Medulla oblongata (tissue), 1 donor: ENCODE measurements at regions not wholly inside any gene's neighbourhood (a gene's known extent, or its start where the extent isn't known, plus 50 kb on each side); places are given as distances from the start of the nearest gene placed in this dataset.
"Not testable (repeated sequence)": the region's sequence is repeated elsewhere in the genome, so short reads cannot be mapped to it uniquely, and the experiment has no call there.

Source experiments
- DNase-seq: peaks from one replicate; pipeline ENCODE4 v3.0.0-alpha.2; 2015; ENCODE audit errors: extremely low spot score

DNA sequence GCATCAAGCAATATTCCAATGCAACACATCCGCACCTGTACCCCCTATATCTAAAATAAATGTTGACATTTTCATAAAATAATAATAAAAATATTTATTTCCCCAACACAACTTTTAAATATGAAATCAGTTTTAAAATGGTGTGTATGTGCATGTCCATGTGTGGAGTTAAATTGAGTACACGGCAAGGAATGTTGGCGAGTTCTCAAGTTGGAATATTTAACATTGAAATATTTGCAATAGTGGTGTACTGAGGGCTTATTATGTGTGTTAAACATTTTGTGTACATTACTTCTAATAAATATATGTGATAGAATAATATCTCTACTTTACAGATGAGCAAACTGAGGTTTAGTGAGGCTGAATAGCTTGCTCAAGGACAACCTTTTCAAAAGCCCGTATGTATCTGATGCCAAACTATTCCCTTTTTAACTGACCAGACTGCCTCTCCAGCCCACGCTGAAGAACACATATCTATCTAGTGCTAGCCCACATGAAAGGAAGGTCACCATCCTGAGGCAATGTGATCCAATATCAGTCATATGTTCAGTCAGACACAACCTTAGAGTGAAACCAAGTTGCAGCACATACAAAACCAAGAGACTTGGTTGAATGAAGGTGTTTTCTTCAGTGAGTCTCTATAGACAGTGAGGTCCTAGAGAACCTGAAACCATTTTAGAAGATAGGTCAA, 192.2 kb upstream of the CDH11 start:
- DNase-seq = no peak

DNA sequence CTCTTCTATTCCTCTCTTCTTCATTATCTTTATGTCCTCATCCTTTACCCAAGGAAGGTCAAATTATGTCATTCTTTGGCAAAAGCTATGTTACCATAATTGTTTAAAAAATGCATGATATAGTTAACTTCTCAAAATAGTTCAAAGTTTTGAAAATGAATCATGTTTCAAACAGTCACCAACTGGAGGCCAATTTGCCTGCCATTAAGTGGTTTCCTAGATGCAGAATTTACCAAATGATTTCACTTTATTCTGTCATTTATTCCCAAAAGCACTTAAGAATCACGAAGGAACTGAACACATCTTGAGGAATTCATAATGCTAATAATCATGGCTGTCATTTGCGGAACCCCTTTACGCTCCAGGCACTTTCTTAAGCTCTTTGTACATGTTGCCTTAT, 190.9 kb upstream of the CDH11 start:
- no peak for DNase-seq

DNA sequence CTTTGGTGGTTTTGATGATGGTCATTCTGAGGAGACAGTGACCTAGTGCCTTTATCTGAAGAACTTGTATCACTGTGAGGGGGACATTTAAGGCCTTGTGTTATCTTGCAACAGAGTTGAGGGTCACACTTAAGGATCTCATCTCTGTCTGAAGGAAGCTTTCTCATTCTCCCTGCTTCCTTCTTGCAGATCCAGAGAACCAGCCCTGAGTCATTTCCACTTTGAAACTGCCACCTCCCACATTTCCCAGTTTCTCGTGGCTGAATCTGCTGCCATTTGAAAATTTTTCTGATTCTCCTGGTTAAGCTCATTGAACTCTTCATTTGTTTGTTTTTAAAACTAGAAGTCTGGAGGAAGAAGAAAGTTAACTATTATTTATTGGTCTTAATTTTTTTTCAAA, 190.2 kb upstream of the CDH11 start:
- no peak for DNase-seq

DNA sequence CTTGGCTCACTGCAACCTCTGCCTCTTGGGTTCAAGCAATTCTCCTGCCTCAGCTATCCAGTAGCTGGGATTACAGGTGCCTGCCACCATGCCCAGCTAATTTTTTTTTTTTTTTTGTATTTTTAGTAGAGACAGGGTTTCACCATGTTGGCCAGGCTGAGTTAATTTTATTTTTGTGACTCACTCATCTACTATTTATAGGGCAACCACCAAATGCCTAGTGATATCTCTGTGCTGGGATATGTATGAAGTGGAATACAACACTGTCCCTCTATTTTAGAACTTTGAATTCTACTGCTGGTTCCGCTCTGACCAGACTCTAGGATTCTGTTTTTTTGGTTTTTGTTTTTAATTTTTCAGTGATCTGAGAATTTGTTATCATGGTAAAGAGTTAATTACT, 188.6 kb upstream of the CDH11 start:
- DNase-seq = not testable (repeated sequence)

DNA sequence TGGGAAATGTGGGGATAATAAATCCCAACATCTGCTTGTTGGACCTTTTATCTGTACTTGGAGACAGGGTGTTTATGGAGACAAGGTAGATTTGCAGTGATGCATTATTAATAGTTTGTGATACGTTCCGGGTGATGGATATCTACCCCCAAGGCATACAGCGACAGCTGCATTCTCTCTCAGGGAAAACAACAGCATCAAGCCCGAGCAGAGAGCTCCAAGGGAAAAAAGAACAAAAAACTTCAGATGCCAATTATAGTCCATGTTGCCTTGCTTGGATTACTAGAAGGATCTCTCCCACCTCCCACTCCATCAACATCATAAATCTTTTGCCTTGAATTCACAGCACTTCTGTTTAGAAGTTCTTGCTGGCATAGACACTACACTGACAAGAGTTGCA, 187.5 kb upstream of the CDH11 start:
- DNase-seq = no peak

DNA sequence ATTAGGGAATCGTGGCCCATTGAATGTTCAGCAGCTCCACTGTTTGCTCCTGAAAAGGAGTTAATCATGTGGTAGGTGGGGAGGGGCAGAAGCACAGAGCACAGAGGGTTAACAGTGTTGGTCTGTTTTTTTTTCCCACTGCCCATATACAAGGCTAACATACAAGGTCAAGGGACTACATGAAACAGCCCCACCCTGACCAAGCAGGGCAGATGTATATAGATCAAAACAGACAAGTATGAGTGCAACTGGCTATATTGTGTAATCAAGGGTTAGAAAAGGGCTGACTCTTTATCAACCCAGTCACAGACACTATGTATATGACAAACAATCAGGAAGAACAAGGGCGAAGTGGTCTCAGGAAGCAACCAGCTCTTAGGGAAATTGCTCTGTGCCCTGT, 186.6 kb upstream of the CDH11 start:
- DNase-seq = no peak

DNA sequence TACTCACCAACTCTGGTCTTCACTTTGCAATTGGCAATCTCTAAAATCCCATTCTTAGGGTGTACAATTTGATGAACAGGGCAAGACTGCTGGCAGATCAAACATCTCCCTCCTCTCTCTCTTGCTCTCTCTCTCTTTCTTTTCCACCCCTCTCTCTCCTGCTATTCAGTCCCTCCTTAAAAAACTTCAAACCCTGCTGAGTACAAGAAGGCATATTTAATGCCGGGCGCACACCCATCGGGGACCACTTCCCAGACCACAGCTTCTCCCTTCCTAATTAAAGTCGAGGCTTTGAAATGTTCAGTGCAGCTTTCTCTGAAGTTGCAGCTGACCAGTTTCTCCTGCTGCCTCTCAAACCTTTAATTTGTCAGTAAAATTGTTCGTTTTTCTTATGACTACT, 185.4 kb upstream of the CDH11 start:
- no peak for DNase-seq

DNA sequence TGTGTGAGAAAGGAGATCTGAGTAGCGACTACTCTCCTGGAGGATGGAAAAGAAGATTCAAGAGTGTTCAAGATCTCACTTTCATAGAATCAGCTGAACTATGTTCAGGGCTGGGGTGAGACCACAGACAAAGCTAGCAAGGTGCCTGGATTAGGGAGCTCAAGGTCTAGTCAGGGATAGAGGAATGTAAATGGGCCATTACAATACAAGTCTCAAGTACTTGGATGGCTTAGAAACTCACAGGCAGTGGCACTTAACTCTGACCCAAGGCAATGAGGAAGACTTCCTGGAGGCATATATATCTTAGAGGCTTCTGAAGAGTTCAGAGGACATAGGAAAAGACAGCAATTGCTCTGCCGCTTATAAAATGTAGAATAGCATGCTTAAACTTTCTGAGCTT, 184.9 kb upstream of the CDH11 start:
- no peak for DNase-seq

DNA sequence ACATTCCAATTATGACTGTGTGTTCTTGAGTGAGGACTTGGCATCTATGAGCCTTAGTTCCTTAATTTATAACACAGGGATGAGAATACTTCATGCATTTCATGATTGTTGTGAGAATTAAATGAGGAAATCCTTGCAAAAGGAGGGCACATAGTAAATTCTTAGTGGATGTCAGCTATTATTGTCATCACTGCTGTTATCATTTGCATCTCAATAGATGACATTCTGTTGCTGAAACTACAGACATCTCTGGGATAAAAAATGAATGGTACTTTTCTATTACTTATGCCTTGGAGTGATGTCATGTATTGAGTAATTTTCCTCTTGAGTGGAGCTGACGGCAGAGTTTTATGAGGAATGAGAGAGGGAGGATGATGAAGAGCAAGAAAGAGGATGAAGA, 184.4 kb upstream of the CDH11 start:
- DNase-seq = no peak

DNA sequence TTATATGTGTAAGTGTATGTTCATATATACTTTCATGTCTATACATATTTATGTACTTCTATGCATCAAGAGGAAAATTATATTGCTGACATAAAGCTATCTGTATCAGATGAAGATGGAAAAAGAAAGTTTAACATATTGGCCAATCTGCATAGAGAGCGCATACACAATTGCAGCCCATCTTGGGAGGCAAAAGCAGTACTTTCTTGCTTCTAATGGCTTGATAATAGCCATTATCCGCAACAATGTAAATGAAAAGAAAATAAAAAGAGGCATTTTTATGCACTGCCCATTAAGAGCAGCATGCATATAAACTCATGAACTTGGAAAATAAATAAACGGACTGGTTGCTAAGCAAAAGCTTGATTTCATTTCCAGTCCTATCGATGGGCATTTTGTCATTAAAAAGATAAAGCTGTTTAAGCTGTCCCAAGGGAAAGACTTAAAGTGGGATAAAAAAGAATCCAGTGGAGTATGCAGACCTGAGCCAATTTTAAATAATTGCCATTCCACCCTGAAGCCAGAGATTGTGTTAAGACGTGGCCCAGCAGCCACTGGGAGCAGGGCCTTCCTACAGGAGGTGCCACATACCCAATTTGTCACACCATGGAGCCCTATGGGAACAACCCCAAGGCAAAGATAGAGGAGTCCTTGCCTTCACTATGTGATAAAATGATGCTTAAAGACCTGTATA, 183.6 kb upstream of the CDH11 start:
- no peak for DNase-seq

DNA sequence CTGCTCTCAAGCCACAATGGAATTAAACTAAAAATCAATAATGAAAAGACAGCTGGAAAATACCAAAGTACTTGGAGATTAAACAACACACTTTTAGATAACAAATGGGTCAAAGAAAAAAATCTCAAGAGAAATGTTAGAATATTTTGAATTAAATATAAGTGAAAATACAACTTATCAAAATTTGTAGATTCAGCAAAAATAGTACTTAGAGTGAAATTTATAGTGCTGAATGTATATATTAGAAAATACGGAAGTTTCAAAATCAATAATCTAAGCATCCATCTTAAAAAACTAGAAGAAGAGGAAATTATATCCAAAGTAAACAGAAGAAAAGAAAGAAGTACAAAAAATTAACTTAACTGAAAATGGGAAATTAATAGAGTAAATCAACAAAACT, 179.2 kb upstream of the CDH11 start:
- DNase-seq = no peak

DNA sequence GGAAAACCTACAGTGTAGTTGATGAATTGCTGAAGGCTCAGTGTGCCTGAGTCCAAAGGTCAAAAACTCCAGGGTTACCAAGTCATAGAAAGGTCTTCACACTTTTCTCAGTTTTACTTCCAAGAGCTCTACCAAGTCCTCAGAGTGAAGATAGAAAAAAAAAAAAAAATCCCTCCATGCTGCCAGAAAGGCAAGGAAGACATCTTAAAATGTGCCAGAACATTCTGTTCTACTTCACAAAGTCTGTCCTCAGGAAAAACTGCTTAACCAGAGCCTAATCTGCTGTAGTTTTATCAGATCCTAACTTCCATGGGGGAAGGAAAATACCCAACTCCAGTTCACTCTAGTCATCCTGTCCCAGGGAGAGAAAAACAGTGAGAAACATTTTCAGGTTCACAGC, 175.6 kb upstream of the CDH11 start:
- no peak for DNase-seq

DNA sequence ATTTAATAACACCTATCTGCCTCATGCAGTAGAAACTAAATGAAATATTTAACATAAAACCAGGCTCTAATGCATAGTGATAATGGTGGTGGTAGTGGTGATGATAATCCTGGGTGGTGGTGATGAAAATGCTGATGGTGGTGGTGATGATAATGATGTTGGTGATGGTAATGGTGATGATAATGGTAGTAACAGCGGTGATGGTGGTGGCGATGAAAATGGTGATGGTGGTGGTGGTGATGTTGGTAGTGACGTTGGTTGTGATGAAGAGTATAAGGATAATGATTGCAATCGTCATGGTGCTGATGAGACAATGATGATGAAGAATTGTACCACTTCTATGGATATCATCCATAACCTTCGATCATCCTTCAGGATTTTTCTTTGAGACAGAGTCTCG, 173.7 kb upstream of the CDH11 start:
- no peak for DNase-seq

DNA sequence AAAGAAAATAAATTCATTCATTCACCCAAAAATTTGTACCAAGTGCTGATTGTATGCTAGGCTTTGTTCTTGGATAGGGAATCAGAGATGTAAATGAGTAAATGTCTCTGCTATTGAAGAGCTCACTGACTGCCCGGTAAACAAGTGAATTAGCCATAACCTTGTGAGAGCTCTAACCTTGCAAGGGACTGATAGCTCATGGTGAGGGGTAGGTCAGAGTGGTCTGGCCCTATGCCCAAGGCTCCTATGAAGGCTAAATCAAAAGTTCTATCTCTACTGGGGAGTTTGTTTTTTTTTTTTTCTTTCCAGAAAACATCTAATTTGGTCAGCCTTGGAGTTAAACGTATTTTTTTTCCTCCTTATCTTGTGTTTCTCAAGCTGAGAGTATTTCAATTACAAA, 172.8 kb upstream of the CDH11 start:
- no peak for DNase-seq

DNA sequence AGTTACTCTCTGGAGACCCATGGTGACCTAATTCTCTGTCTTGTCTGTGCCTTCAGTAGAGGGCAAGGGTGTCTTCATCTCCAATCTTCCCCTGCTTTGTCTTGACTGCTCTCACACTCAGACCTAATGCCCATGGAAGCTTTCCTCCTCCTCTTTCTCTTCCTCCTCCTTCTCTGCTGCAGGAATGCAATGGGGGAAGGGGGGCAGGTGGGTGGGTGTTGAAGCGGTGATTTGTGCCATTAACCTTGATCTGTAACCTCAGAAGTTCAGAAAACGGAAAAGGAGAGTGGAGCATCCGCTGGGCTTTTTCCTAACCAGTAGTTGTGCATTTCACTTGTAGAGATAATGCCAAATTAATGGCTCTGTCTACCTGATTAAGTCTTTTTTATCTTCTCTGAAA, 172.3 kb upstream of the CDH11 start:
- DNase-seq = no peak

DNA sequence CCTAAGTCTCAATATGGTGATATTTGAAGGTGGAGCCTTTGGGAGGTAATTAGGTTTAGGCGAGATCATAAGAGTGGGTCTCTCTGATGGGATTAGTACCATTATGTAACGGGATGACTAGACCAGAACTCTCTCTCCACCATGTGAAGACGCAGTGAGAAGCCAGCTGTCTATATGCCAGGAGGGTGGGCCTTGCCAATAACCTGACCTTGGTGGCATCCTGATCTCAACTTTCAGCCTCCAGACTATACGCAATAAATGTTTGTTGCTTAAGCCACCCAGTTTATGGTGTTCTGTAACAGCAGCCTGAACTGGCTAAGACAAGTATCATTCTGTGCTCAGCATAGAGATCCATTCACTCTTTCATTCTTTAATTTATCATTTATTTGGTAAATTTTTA, 167.2 kb upstream of the CDH11 start:
- no peak for DNase-seq

DNA sequence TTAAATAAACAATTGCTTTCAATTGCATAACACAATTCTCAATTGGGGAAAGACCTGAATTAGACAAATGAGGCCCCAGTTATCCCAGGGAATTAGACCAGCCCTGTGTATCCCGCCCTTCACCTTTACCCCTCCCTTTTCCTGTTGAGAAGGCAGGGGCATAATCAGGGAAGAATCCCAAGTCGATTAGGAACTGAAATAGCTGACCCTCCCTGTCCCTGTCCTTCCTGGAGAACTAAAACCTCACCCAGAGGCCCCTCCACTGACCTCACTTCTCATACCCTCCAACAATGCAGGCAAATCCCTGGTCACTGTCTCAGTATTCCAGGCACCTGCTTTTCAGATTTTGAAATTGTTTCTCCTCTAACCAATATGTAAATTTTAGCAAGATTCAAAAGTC, 165.4 kb upstream of the CDH11 start:
- no peak for DNase-seq

DNA sequence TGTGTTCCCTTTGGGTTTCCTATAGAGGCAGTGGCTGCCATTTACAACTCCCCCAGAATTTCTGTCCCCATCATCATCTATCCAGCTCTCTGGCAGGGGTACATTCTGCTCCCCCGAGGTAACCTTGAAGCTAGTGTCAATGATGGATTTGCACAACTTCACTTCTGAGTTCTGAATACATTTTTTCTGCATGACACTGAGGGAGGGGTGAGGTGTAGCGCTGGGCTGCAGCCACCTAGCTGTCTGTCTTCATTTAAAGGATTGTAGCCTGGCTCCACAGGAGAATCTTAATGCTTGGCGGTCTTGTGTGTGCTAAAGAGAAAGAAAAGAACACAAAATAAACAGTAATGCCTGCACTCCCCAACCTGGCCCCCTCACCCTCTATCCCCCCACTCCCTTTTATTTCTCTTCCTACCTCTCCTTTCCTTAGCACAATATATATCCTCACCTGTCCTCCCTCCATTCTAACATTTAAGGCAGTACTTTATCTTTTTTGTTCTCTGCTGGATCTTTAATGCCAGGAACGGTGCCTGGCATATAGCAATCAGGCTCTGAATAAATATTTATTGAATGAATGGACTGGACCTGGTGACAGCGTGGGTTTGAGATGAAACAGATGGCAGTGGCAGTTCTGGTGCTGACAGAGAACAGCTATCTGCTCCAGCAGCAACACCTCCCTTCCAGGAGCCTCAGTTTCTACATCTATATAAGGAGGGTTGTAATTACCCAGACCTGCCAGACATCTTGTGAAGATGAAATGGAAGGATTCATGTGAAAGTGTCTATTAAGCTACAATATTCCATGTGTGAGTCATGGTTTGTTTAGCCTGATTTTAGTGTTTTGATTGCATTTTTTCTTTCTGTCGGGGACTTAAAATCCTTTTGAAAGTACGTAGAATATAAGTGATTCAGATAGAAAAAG, 163.5 kb upstream of the CDH11 start:
- DNase-seq = no peak

DNA sequence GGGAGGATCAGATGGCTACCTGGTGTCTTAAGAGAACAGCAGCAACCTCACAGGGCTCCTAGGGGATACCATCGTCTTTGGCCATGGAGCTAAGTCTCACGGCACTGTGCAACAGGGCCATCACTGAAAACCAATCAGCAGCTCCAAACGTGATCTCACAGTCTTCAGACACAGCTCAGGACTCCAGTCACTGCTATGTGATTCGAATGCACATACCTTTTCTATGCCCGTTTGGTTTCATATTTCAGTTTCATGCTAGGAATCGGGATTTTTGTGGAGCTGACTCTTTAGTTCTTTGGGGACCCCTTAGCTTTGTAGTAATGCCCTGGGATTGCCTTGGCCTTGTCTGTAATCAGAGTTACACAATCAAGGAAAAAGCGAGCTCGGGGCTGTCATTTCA, 162.8 kb upstream of the CDH11 start:
- no peak for DNase-seq

DNA sequence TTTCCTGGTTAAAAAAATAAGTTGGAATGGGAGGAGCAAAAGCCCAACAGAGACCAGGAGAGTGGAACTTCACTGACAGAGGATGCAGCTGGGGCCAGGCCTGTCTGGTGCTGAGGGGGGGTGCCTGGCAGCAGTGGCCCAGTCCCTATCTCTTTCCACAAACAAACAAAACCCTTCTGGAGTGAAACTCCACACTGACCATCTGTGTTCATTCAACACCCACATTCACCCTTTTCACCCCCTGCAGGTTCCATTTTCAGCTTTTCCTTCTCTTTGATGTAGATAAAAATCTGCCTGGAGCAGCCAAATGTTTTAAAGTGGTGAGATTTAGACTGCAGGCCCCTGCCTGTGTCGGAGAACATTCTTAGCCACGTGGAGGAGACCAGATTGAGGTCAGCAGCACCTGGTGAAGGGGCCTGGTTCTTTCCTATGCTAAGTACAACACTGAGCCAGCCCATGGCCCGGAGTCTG, 161.4 kb upstream of the CDH11 start:
- no peak for DNase-seq

DNA sequence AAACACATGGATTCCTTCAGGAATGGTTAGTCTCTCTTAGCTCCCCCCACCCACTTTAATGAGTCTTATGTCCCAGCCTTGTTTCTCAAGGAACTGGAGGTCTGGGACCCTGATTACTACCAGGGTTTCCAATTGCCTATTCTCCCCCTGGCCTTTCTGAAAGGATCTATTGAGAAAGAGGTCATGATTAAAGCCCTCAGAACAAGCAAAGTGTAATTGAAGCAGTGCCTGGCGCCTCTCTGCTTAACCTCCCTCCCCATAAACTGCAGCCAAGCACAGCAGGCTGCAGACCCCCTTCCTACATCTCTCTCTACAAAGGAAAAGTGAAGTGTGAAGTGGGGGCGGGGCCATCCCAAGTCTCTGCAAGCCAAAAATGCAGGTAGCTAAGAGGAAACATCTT, 159.7 kb upstream of the CDH11 start:
- DNase-seq = no peak

DNA sequence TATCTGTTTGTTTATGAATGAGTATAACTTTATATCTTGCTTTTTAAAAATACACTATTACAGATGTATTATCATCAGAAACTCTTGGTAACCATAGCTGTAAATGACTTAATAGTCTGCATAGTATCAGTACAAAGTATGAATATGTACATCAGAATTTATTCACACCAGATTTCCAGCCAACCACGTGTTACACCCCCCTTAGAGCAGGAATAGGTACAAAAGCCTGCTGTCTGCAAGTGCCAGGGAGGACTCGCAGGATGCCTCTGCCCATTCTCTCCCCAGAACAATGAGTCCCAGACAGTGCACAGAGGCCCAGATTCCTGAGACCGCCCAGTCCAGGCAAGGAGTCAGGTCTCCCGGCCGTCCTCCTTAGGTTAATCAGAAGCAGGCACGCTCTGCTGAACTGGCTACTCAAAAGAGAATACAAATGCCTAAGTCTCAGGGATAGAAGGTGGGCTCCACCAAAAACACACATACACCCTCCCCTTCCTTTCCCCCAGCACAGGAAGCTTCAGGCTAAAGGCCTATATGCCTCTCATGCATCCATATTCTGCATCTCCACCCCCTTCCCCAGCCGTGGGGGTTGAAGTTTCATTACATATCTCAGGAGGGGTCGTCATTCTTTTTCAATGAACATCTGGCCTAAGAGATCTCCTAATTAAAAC, 159.1 kb upstream of the CDH11 start:
- DNase-seq = no peak
